Mesenchymal stem cell (in vitro differentiated cells and primary cell): ENCODE measurements at regions not wholly inside any gene's neighbourhood (a gene's known extent, or its start where the extent isn't known, plus 50 kb on each side); places are given as distances from the start of the nearest gene placed in this dataset.

Experiments used
- DNase-seq: peaks from one replicate; pipeline ENCODE4 v3.0.0-alpha.2; 2013
- H2AFZ ChIP-seq: one replicate; pipeline ENCODE4 v1.6.1; 2013; ENCODE audit warnings: low read depth, mild to moderate bottlenecking, control low read depth, inconsistent platforms, low read length, moderate library complexity
- H2AK5ac ChIP-seq: 2 replicates; pipeline ENCODE4 v1.6.1; 2013; ENCODE audit warnings: low read length, moderate library complexity, mild to moderate bottlenecking, inconsistent platforms; ENCODE audit not compliant: severe bottlenecking
- H2BK120ac ChIP-seq: one replicate; pipeline ENCODE4 v1.6.1; 2013; ENCODE audit warnings: low read depth, mild to moderate bottlenecking, inconsistent platforms, low read length, moderate library complexity
- H2BK12ac ChIP-seq, 2 experiments: one replicate each; pipeline ENCODE4 v1.6.1; 2013; ENCODE audit warnings: inconsistent platforms in 2 of 2, low read length in 2 of 2, mild to moderate bottlenecking in 2 of 2, moderate library complexity in 2 of 2, control low read depth in 1 of 2
- H2BK15ac ChIP-seq: one replicate; pipeline ENCODE4 v1.6.1; 2013; ENCODE audit warnings: mild to moderate bottlenecking, low read depth, inconsistent platforms; ENCODE audit not compliant: poor library complexity, severe bottlenecking
- H2BK5ac ChIP-seq: 2 replicates; pipeline ENCODE4 v1.6.1; 2013; ENCODE audit warnings: low read depth, mild to moderate bottlenecking, low read length, control low read depth, inconsistent platforms; ENCODE audit not compliant: poor library complexity, severe bottlenecking
- H3K14ac ChIP-seq, 2 experiments: one replicate each; pipeline ENCODE4 v1.6.1; 2013; ENCODE audit warnings: inconsistent platforms in 2 of 2, low read length in 2 of 2, control low read depth in 1 of 2, mild to moderate bottlenecking in 1 of 2, moderate library complexity in 1 of 2
- H3K18ac ChIP-seq, 2 experiments: one replicate each; pipeline ENCODE4 v1.6.1; 2013; ENCODE audit warnings: inconsistent platforms in 2 of 2, low read length in 2 of 2, control low read depth in 1 of 2, low read depth in 1 of 2, mild to moderate bottlenecking in 1 of 2
- H3K23ac ChIP-seq, 2 experiments: one replicate each; pipeline ENCODE4 v1.6.1; 2013; ENCODE audit warnings: inconsistent platforms in 2 of 2, low read length in 2 of 2, mild to moderate bottlenecking in 2 of 2, moderate library complexity in 2 of 2, control low read depth in 1 of 2
- H3K27ac ChIP-seq: 2 replicates; pipeline ENCODE4 v1.5.1; 2013; ENCODE audit warnings: mild to moderate bottlenecking, moderate library complexity, low read length, control low read depth, inconsistent platforms; ENCODE audit not compliant: poor library complexity, severe bottlenecking
- H3K27me3 ChIP-seq, 2 experiments: 2 replicates each; pipeline versions ENCODE4 v1.6.1 to v1.7.0; 2013; ENCODE audit warnings: low read length in 2 of 2, mild to moderate bottlenecking in 2 of 2, moderate library complexity in 2 of 2, control low read depth in 1 of 2, inconsistent platforms in 1 of 2; ENCODE audit not compliant: control insufficient read depth in 1 of 2, insufficient read depth in 1 of 2
- H3K36me3 ChIP-seq, 2 experiments: 2 replicates each; pipeline versions ENCODE4 v1.6.1 to v1.7.0; 2013; ENCODE audit warnings: low read length in 2 of 2, control low read depth in 1 of 2, inconsistent platforms in 1 of 2, low read depth in 1 of 2, mild to moderate bottlenecking in 1 of 2; ENCODE audit not compliant: insufficient read depth in 2 of 2, control insufficient read depth in 1 of 2
- H3K4ac ChIP-seq, 2 experiments: one replicate each; pipeline ENCODE4 v1.6.1; 2013; ENCODE audit warnings: inconsistent platforms in 2 of 2, low read length in 2 of 2, mild to moderate bottlenecking in 2 of 2, moderate library complexity in 2 of 2, control low read depth in 1 of 2, low read depth in 1 of 2
- H3K4me1 ChIP-seq: 2 replicates; pipeline ENCODE4 v1.6.1; 2013; ENCODE audit warnings: low read depth, low read length, control low read depth; ENCODE audit not compliant: control insufficient read depth, insufficient read depth
- H3K4me2 ChIP-seq: 2 replicates; pipeline ENCODE4 v1.6.1; 2013; ENCODE audit warnings: low read length, mild to moderate bottlenecking, inconsistent platforms; ENCODE audit not compliant: poor library complexity, severe bottlenecking
- H3K4me3 ChIP-seq, 2 experiments: 2 replicates each; pipeline versions ENCODE4 v1.5.1 to v1.7.0; 2013; ENCODE audit warnings: low read length in 2 of 2, mild to moderate bottlenecking in 2 of 2, control low read depth in 1 of 2, low read depth in 1 of 2; ENCODE audit not compliant: insufficient read depth in 1 of 2
- H3K79me1 ChIP-seq: replicated peaks from 2 replicates; pipeline ENCODE4 v1.6.1; 2013; ENCODE audit warnings: mild to moderate bottlenecking, control low read depth, low read length, inconsistent platforms; ENCODE audit not compliant: poor library complexity, severe bottlenecking
- H3K9ac ChIP-seq: 2 replicates; pipeline ENCODE4 v1.7.0; 2013; ENCODE audit warnings: mild to moderate bottlenecking, low read length, moderate library complexity
- H3K9me3 ChIP-seq: 2 replicates; pipeline ENCODE4 v1.7.0; 2013; ENCODE audit warnings: mild to moderate bottlenecking, low read length; ENCODE audit not compliant: control insufficient read depth
- H4K8ac ChIP-seq: one replicate; pipeline ENCODE4 v1.6.1; 2013; ENCODE audit warnings: inconsistent platforms, mild to moderate bottlenecking, low read length, moderate library complexity
- H4K91ac ChIP-seq: one replicate; pipeline ENCODE4 v1.6.1; 2013; ENCODE audit warnings: mild to moderate bottlenecking, low read length, inconsistent platforms
- WGBS: methylation state at CpG from one replicate; pipeline ENCODE4 v1.1.7; 2013; ENCODE audit warnings: mixed read lengths; 5-methylcytosine and 5-hydroxymethylcytosine counted together

DNA sequence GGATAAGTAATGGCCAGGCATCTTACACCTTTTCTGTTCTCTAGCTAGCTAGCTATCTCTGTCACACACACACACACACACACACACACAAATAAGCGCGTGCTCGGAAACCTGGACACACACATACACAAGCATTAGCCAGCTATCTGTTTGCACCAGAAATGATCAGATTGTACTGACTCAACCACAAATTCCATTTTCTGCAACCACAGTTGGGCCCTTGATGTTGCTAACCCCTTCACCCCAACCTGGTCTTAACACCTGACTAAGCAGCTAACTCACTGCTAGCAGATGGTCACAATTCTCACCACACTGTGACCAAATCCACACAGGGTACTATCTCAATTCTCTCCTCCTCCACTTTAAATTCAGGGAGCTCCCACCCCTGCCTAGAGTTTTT is 183.0 kb upstream of the THBS1 start:
- H3K9me3 ChIP-seq, result no peaks in the 10 kb centered on the region
- H3K14ac ChIP-seq, result no peak overlapping the region
- no peaks in the 10 kb centered on the region for H3K27me3 ChIP-seq
- H3K9ac ChIP-seq, result no peak overlapping the region
- H2AFZ ChIP-seq, result no peak overlapping the region
- 100% methylated on average over 3 of the region's 3 CpGs for WGBS
- H3K18ac ChIP-seq, result no peak overlapping the region
- no peak overlapping the region for H2AK5ac ChIP-seq
- H2BK120ac ChIP-seq, result no peak overlapping the region
- no peak overlapping the region for H4K8ac ChIP-seq
- no peak overlapping the region for H3K27ac ChIP-seq
- H3K4me2 ChIP-seq, result no peak overlapping the region
- H3K23ac ChIP-seq, result no peak overlapping the region
- H3K36me3 ChIP-seq, result no peaks in the 10 kb centered on the region
- H3K79me1 ChIP-seq, result no peaks in the 10 kb centered on the region
- H4K91ac ChIP-seq, result no peak overlapping the region
- no peak overlapping the region for H2BK12ac ChIP-seq
- H3K4me1 ChIP-seq, result peaks cover 2% of the 10 kb centered on the region
- no peak overlapping the region for H2BK15ac ChIP-seq
- no peak overlapping the region for H3K4me3 ChIP-seq
- H3K4ac ChIP-seq, result peak overlapping the region in 1 of 2 experiments; percentile 33
- DNase-seq, result no peak
- H2BK5ac ChIP-seq, result no peak overlapping the region

DNA sequence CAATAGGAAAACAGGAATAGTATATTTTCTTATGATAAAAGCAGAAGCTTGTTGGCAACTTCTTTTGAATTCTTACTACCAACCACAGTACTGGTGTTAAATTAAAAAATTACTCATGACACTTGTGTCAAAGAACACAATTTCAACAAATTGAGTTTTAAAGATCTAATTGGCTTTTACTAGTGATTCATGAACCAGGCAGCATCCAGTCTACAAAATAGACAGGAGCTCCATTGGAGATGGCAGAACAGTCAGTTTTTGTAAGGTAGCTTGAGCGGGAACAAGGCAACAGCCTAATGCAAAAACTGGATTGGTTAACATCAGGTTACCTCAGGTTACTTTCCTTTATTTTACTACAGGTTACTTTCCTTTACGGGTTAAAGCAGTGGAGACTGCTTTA is 181.3 kb upstream of the THBS1 start:
- H3K4me1 ChIP-seq, result peaks cover 5% of the 10 kb centered on the region
- no peaks in the 10 kb centered on the region for H3K36me3 ChIP-seq
- no peak overlapping the region for H3K27ac ChIP-seq
- no peak overlapping the region for H2BK120ac ChIP-seq
- H3K79me1 ChIP-seq, result no peaks in the 10 kb centered on the region
- no peak overlapping the region for H4K91ac ChIP-seq
- H3K27me3 ChIP-seq, result no peaks in the 10 kb centered on the region
- H2BK5ac ChIP-seq, result no peak overlapping the region
- WGBS, result 100% methylated on average over 1 of the region's 2 CpGs
- no peaks in the 10 kb centered on the region for H3K9me3 ChIP-seq
- H2AFZ ChIP-seq, result no peak overlapping the region
- no peak overlapping the region for H3K9ac ChIP-seq
- no peak overlapping the region for H3K23ac ChIP-seq
- no peak overlapping the region for H2BK15ac ChIP-seq
- no peak overlapping the region for H3K4me3 ChIP-seq
- no peak overlapping the region for H3K4me2 ChIP-seq
- H2AK5ac ChIP-seq, result no peak overlapping the region
- no peak overlapping the region for H4K8ac ChIP-seq
- DNase-seq, result no peak
- no peak overlapping the region for H3K14ac ChIP-seq
- H3K18ac ChIP-seq, result no peak overlapping the region
- H3K4ac ChIP-seq, result no peak overlapping the region
- no peak overlapping the region for H2BK12ac ChIP-seq

DNA sequence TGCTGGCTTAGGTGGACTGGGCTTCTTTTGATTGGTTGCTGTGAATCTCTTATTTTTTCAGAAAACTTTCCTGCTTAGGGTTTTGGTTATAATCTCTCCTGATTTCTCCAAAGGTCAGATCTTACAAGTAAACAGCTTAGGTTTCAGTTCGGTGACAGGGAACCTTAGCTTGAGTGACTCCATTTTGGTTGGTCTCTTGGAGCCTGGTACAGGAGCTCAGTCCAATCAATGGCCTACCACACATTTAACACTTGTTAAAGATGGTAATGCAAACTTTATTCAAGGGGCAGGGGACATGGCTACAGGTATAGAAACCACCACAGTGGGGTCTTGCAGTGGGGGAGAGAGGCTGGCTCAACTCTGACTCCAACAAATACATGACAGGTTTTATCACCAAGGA is 180.9 kb upstream of the THBS1 start:
- Histone ChIP-seq H2BK15ac (no peak overlapping the region), H3K4me1 (peaks cover 5% of the 10 kb centered on the region), H3K27ac (no peak overlapping the region), H3K18ac (no peak overlapping the region), H3K4me2 (no peak overlapping the region), H3K79me1 (no peaks in the 10 kb centered on the region), H3K9me3 (no peaks in the 10 kb centered on the region), H3K36me3 (no peaks in the 10 kb centered on the region), H4K91ac (no peak overlapping the region), H2AFZ (no peak overlapping the region), H3K14ac (no peak overlapping the region), H3K9ac (no peak overlapping the region), H3K4ac (no peak overlapping the region), H2BK12ac (no peak overlapping the region), H3K27me3 (no peaks in the 10 kb centered on the region), H3K4me3 (no peak overlapping the region), H2AK5ac (no peak overlapping the region), H2BK5ac (no peak overlapping the region), H4K8ac (no peak overlapping the region), H3K23ac (no peak overlapping the region), H2BK120ac (no peak overlapping the region)
- no peak for DNase-seq
- no CpG with 5 or more reads among the region's 1 CpG for WGBS

DNA sequence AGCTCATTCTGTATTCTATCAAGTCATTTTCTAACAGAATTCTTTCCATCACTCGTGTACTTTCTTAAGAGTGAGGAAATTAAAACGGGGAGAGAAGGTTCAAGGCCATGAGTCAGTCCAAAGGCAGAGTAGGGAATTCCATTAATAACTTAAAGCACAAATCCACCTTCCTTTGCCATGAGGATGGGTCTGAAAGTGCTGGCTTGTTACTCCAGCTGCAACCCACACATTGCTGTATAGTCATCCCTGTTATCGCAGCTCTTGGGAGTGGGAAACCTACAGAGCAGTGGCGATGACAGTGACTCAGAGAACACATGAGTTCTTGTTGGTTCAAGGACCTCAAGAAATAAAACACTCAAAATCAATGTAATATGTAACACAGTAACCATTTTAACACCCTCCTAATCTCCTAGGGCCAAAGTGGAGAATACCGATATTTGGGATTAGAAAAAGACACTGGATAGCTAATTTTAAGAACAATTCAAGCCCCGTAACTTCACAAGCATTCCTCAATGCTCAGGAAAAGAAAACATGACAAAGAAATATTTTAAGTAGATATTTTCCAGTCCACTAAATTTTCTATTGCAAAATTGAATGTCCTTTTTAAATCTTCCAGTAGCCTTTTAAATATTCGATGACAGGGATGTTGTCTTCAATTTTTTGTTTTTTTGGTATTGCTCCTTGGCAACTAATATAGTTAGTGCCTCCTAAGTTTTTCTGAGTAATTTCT is 179.9 kb upstream of the THBS1 start:
- peak; percentile 33 for DNase-seq
- Histone ChIP-seq H3K4me3 (no peak overlapping the region), H2BK120ac (no peak overlapping the region), H2BK5ac (no peak overlapping the region), H3K9me3 (no peaks in the 10 kb centered on the region), H3K36me3 (no peaks in the 10 kb centered on the region), H2BK15ac (no peak overlapping the region), H3K9ac (no peak overlapping the region), H3K79me1 (no peaks in the 10 kb centered on the region), H4K8ac (no peak overlapping the region), H2AFZ (no peak overlapping the region), H3K18ac (no peak overlapping the region), H3K4me1 (peaks cover 5% of the 10 kb centered on the region), H3K4me2 (no peak overlapping the region), H3K4ac (no peak overlapping the region), H2BK12ac (no peak overlapping the region), H3K14ac (no peak overlapping the region), H3K23ac (no peak overlapping the region), H3K27ac (no peak overlapping the region), H3K27me3 (no peaks in the 10 kb centered on the region), H4K91ac (no peak overlapping the region), H2AK5ac (no peak overlapping the region)
- 96% methylated on average over 3 of the region's 7 CpGs for WGBS
